ENCODE measurements at regions not wholly inside any gene's neighbourhood (a gene's known extent, or its start where the extent isn't known, plus 50 kb on each side); places are given as distances from the start of the nearest gene placed in this dataset.

- ATAC-seq (ENCODE audit: insufficient number of reproducible peaks, low FRiP score, low read depth) = no peak
- no peak for DNase-seq (ENCODE audit: low spot score)
- H3K27ac ChIP-seq = no peak overlapping the region
- H3K4me1 ChIP-seq (ENCODE audit: control insufficient read depth in 1 of 2, low read depth in 2 of 2) = no peaks in the 10 kb centered on the region
- TF ChIP-seq CTCF (IDR thresholded peaks at IDR 0.05) = no peak
- no peaks in the 10 kb centered on the region for H3K27me3 ChIP-seq (replicated peaks; ENCODE audit: insufficient read depth)
- H3K9me3 ChIP-seq = peaks cover 3% of the 10 kb centered on the region
- H3K36me3 ChIP-seq = no peaks in the 10 kb centered on the region
- no peak overlapping the region for H3K4me3 ChIP-seq
Observed at GRCh38 chr1:4416189-4416588, 238.2 kb upstream of the AJAP1 start.

GRCh38 chr1:4418021-4418420 lies 236.4 kb upstream of the AJAP1 start:
- Histone ChIP-seq H3K4me1 (ENCODE audit: control insufficient read depth in 1 of 2, low read depth in 2 of 2) (no peaks in the 10 kb centered on the region), H3K9me3 (peaks cover 3% of the 10 kb centered on the region), H3K36me3 (no peaks in the 10 kb centered on the region), H3K4me3 (no peak overlapping the region), H3K27me3 (replicated peaks; ENCODE audit: insufficient read depth) (no peaks in the 10 kb centered on the region), H3K27ac (no peak overlapping the region)
- no peak for TF ChIP-seq CTCF (IDR thresholded peaks at IDR 0.05)
- DNase-seq (ENCODE audit: low spot score) (no peak), ATAC-seq (ENCODE audit: insufficient number of reproducible peaks, low FRiP score, low read depth) (no peak)

- H3K27me3 ChIP-seq (replicated peaks; ENCODE audit: insufficient read depth) = no peaks in the 10 kb centered on the region
- ATAC-seq (ENCODE audit: insufficient number of reproducible peaks, low FRiP score, low read depth) (no peak), DNase-seq (ENCODE audit: low spot score) (no peak)
- H3K4me1 ChIP-seq (ENCODE audit: control insufficient read depth in 1 of 2, low read depth in 2 of 2) = no peaks in the 10 kb centered on the region
- no peak overlapping the region for H3K27ac ChIP-seq
- peaks cover 3% of the 10 kb centered on the region for H3K9me3 ChIP-seq
- no peak for TF ChIP-seq CTCF (IDR thresholded peaks at IDR 0.05)
- H3K4me3 ChIP-seq = no peak overlapping the region
- no peaks in the 10 kb centered on the region for H3K36me3 ChIP-seq
Observed at GRCh38 chr1:4421986-4422385, 232.4 kb upstream of the AJAP1 start.

GRCh38 chr1:4422504-4423289 lies 231.7 kb upstream of the AJAP1 start:
- no peak for TF ChIP-seq CTCF (IDR thresholded peaks at IDR 0.05)
- no peak for DNase-seq (ENCODE audit: low spot score)
- Histone ChIP-seq H3K27me3 (replicated peaks; ENCODE audit: insufficient read depth) (no peaks in the 10 kb centered on the region), H3K4me3 (no peak overlapping the region), H3K9me3 (peaks cover 3% of the 10 kb centered on the region), H3K36me3 (no peaks in the 10 kb centered on the region), H3K27ac (no peak overlapping the region), H3K4me1 (ENCODE audit: control insufficient read depth in 1 of 2, low read depth in 2 of 2) (no peaks in the 10 kb centered on the region)
- ATAC-seq (ENCODE audit: insufficient number of reproducible peaks, low FRiP score, low read depth) = no peak

- no peaks in the 10 kb centered on the region for H3K36me3 ChIP-seq
- H3K4me1 ChIP-seq (ENCODE audit: control insufficient read depth in 1 of 2, low read depth in 2 of 2) = no peaks in the 10 kb centered on the region
- DNase-seq (ENCODE audit: low spot score) = no peak
- no peak overlapping the region for H3K4me3 ChIP-seq
- no peaks in the 10 kb centered on the region for H3K27me3 ChIP-seq (replicated peaks; ENCODE audit: insufficient read depth)
- no peaks in the 10 kb centered on the region for H3K9me3 ChIP-seq
- no peak for TF ChIP-seq CTCF (IDR thresholded peaks at IDR 0.05)
- ATAC-seq (ENCODE audit: insufficient number of reproducible peaks, low FRiP score, low read depth) = no peak
- H3K27ac ChIP-seq = no peak overlapping the region
Observed at GRCh38 chr1:4424254-4424653, 230.2 kb upstream of the AJAP1 start.
